Activated CD4-positive, alpha-beta memory T cell treated with anti-CD3 and anti-CD28 coated beads, Interleukin-2, amount 10 ng/mL, durations not matched to agents 7 days and 5 days (primary cell): ENCODE measurements at regions not wholly inside any gene's neighbourhood (a gene's known extent, or its start where the extent isn't known, plus 50 kb on each side); places are given as distances from the start of the nearest gene placed in this dataset.
"Not testable (repeated sequence)": the region's sequence is repeated elsewhere in the genome, so short reads cannot be mapped to it uniquely, and the experiment has no call there.

Source experiments
- CTCF ChIA-PET: fragments of 350-600 bp; sonication (Branson Sonifier 250); formaldehyde crosslinking; loops from one replicate; lab custom pipeline; 2021; ENCODE audit warnings: antibody characterized with exemption, inconsistent platforms; lab: Charles Lee
- POLR2A ChIA-PET: fragments of 350-600 bp; sonication (Branson Sonifier 250); formaldehyde crosslinking; loops from one replicate; lab custom pipeline; 2021; ENCODE audit warnings: antibody characterized with exemption; lab: Charles Lee
- DNase-seq: peaks from one replicate; pipeline ENCODE4 v3.0.0-alpha.2; 2020
- H3K27ac Mint-ChIP-seq: one replicate; pipeline ENCODE4 v1.8.0; 2021; ENCODE audit warnings: mild to moderate bottlenecking, mixed read lengths
- H3K27me3 Mint-ChIP-seq: one replicate; pipeline ENCODE4 v1.8.0; 2021; ENCODE audit warnings: mixed read lengths
- H3K36me3 Mint-ChIP-seq: one replicate; pipeline ENCODE4 v1.8.0; 2021; ENCODE audit warnings: low read depth, mixed read lengths
- H3K4me1 Mint-ChIP-seq: one replicate; pipeline ENCODE4 v1.8.0; 2021; ENCODE audit warnings: mixed read lengths
- H3K4me3 Mint-ChIP-seq: one replicate; pipeline ENCODE4 v1.8.0; 2021; ENCODE audit warnings: mild to moderate bottlenecking, mixed read lengths
- H3K9me3 Mint-ChIP-seq: one replicate; pipeline ENCODE4 v1.8.0; 2021; ENCODE audit warnings: mixed read lengths

- Mint-ChIP-seq H3K9me3 (peaks cover 15% of the 10 kb centered on the region), H3K27ac (no peak overlapping the region), H3K4me3 (no peak overlapping the region), H3K36me3 (no peaks in the 10 kb centered on the region), H3K27me3 (no peaks in the 10 kb centered on the region), H3K4me1 (no peaks in the 10 kb centered on the region)
- ChIA-PET CTCF (no interaction called here), POLR2A (no interaction called here)
- no peak for DNase-seq
Measured at GRCh38 chr20:55095745-55096400, 620.5 kb downstream of the DOK5 start.

GRCh38 chr20:55094353-55094861 lies 619.0 kb downstream of the DOK5 start:
- ChIA-PET POLR2A (no interaction called here), CTCF (no interaction called here)
- Mint-ChIP-seq H3K27ac (no peak overlapping the region), H3K9me3 (peaks cover 15% of the 10 kb centered on the region), H3K4me1 (no peaks in the 10 kb centered on the region), H3K27me3 (no peaks in the 10 kb centered on the region), H3K36me3 (no peaks in the 10 kb centered on the region), H3K4me3 (no peak overlapping the region)
- DNase-seq: no peak

GRCh38 chr20:55090286-55090685 lies 614.9 kb downstream of the DOK5 start:
- CTCF ChIA-PET: no interaction called here
- no peaks in the 10 kb centered on the region for H3K4me1 Mint-ChIP-seq
- H3K36me3 Mint-ChIP-seq: no peaks in the 10 kb centered on the region
- no peak overlapping the region for H3K4me3 Mint-ChIP-seq
- DNase-seq: no peak
- H3K27me3 Mint-ChIP-seq: no peaks in the 10 kb centered on the region
- POLR2A ChIA-PET: no interaction called here
- H3K27ac Mint-ChIP-seq: no peak overlapping the region
- H3K9me3 Mint-ChIP-seq: peaks cover 16% of the 10 kb centered on the region

GRCh38 chr20:55086421-55086820 lies 611.0 kb downstream of the DOK5 start:
- H3K4me3 Mint-ChIP-seq: no peak overlapping the region
- no peak for DNase-seq
- ChIA-PET CTCF (no interaction called here), POLR2A (no interaction called here)
- no peaks in the 10 kb centered on the region for H3K27me3 Mint-ChIP-seq
- no peaks in the 10 kb centered on the region for H3K4me1 Mint-ChIP-seq
- H3K27ac Mint-ChIP-seq: no peak overlapping the region
- no peaks in the 10 kb centered on the region for H3K36me3 Mint-ChIP-seq
- H3K9me3 Mint-ChIP-seq: peaks cover 8% of the 10 kb centered on the region

- Mint-ChIP-seq H3K27me3 (no peaks in the 10 kb centered on the region), H3K4me1 (no peaks in the 10 kb centered on the region), H3K36me3 (no peaks in the 10 kb centered on the region), H3K4me3 (no peak overlapping the region), H3K9me3 (peaks cover 6% of the 10 kb centered on the region), H3K27ac (no peak overlapping the region)
- CTCF ChIA-PET: no interaction called here
- no peak for DNase-seq
- POLR2A ChIA-PET: no interaction called here
Measured at GRCh38 chr20:55079917-55080316, 604.5 kb downstream of the DOK5 start.

- CTCF ChIA-PET, POLR2A ChIA-PET, H3K27ac Mint-ChIP-seq: not testable (repeated sequence)
Measured at GRCh38 chr20:55074266-55074840, 599.0 kb downstream of the DOK5 start.

GRCh38 chr20:55070001-55070400 lies 594.6 kb downstream of the DOK5 start:
- no peak for DNase-seq
- POLR2A ChIA-PET: no interaction called here
- Mint-ChIP-seq H3K9me3 (peaks cover 8% of the 10 kb centered on the region), H3K4me1 (no peaks in the 10 kb centered on the region), H3K36me3 (no peaks in the 10 kb centered on the region), H3K27me3 (no peaks in the 10 kb centered on the region), H3K27ac (no peak overlapping the region), H3K4me3 (no peak overlapping the region)
- CTCF ChIA-PET: no interaction called here

More at GRCh38 chr20:55074266-55074840, 599.0 kb downstream of the DOK5 start:
- not testable (repeated sequence) for H3K27me3 Mint-ChIP-seq, H3K36me3 Mint-ChIP-seq, H3K4me1 Mint-ChIP-seq, H3K4me3 Mint-ChIP-seq, DNase-seq, H3K9me3 Mint-ChIP-seq

- ChIA-PET CTCF (no interaction called here), POLR2A (no interaction called here)
Measured at GRCh38 chr20:55067158-55067825, 591.9 kb downstream of the DOK5 start.

GRCh38 chr20:55058938-55059337 lies 583.5 kb downstream of the DOK5 start:
- DNase-seq: no peak
- Mint-ChIP-seq H3K9me3 (peaks cover 10% of the 10 kb centered on the region), H3K27ac (no peak overlapping the region), H3K4me1 (no peaks in the 10 kb centered on the region), H3K4me3 (no peak overlapping the region), H3K27me3 (no peaks in the 10 kb centered on the region), H3K36me3 (no peaks in the 10 kb centered on the region)
- CTCF ChIA-PET: no interaction called here
- POLR2A ChIA-PET: no interaction called here

More at GRCh38 chr20:55067158-55067825, 591.9 kb downstream of the DOK5 start:
- H3K27ac Mint-ChIP-seq: no peak overlapping the region
- H3K4me1 Mint-ChIP-seq: no peaks in the 10 kb centered on the region
- H3K27me3 Mint-ChIP-seq: no peaks in the 10 kb centered on the region
- peaks cover 22% of the 10 kb centered on the region for H3K9me3 Mint-ChIP-seq
- no peak overlapping the region for H3K4me3 Mint-ChIP-seq
- DNase-seq: no peak
- H3K36me3 Mint-ChIP-seq: no peaks in the 10 kb centered on the region

GRCh38 chr20:55057779-55058415 lies 582.5 kb downstream of the DOK5 start:
- no peaks in the 10 kb centered on the region for H3K4me1 Mint-ChIP-seq
- CTCF ChIA-PET: no interaction called here
- H3K36me3 Mint-ChIP-seq: no peaks in the 10 kb centered on the region

GRCh38 chr20:55054453-55054852 lies 579.1 kb downstream of the DOK5 start:
- H3K27me3 Mint-ChIP-seq: no peaks in the 10 kb centered on the region
- ChIA-PET CTCF (interaction anchor here (0.6 kb wide), 1 partner anchor 177 kb away, joined by 3 read pairs; no protein-coding TSS in a partner anchor), POLR2A (no interaction called here)
- H3K27ac Mint-ChIP-seq: no peak overlapping the region
- no peak overlapping the region for H3K4me3 Mint-ChIP-seq
- H3K36me3 Mint-ChIP-seq: no peaks in the 10 kb centered on the region
- H3K9me3 Mint-ChIP-seq: peaks cover 4% of the 10 kb centered on the region
- no peaks in the 10 kb centered on the region for H3K4me1 Mint-ChIP-seq
- DNase-seq: no peak

More at GRCh38 chr20:55057779-55058415, 582.5 kb downstream of the DOK5 start:
- POLR2A ChIA-PET: no interaction called here
- DNase-seq: no peak
- no peak overlapping the region for H3K27ac Mint-ChIP-seq
- no peaks in the 10 kb centered on the region for H3K27me3 Mint-ChIP-seq
- peaks cover 3% of the 10 kb centered on the region for H3K9me3 Mint-ChIP-seq
- H3K4me3 Mint-ChIP-seq: no peak overlapping the region

GRCh38 chr20:55053389-55053788 lies 578.0 kb downstream of the DOK5 start:
- no peak for DNase-seq
- Mint-ChIP-seq H3K4me1 (no peaks in the 10 kb centered on the region), H3K27me3 (no peaks in the 10 kb centered on the region), H3K36me3 (no peaks in the 10 kb centered on the region), H3K4me3 (no peak overlapping the region), H3K9me3 (peaks cover 4% of the 10 kb centered on the region), H3K27ac (no peak overlapping the region)
- POLR2A ChIA-PET: no interaction called here
- CTCF ChIA-PET: no interaction called here

GRCh38 chr20:55052459-55052858 lies 577.1 kb downstream of the DOK5 start:
- DNase-seq: no peak
- H3K27ac Mint-ChIP-seq: no peak overlapping the region
- H3K9me3 Mint-ChIP-seq: peaks cover 4% of the 10 kb centered on the region
- no peaks in the 10 kb centered on the region for H3K4me1 Mint-ChIP-seq
- H3K36me3 Mint-ChIP-seq: no peaks in the 10 kb centered on the region
- ChIA-PET CTCF (no interaction called here), POLR2A (no interaction called here)
- H3K4me3 Mint-ChIP-seq: no peak overlapping the region
- no peaks in the 10 kb centered on the region for H3K27me3 Mint-ChIP-seq
